HG02885 (cell line): ENCODE measurements at regions not wholly inside any gene's neighbourhood (a gene's known extent, or its start where the extent isn't known, plus 50 kb on each side); places are given as distances from the start of the nearest gene placed in this dataset.

Source experiments
- ATAC-seq: cut with Tn5 transposase; IDR thresholded peaks from one replicate; pipeline ENCODE4 v1.9.1; 2021; ENCODE audit warnings: mild to moderate bottlenecking; ENCODE audit not compliant: unreplicated experiment, poor library complexity

GRCh38 chr3:86738684-86739083 lies 252.3 kb downstream of the VGLL3 start:
- ATAC-seq = no peak

GRCh38 chr3:86737517-86737916 lies 253.4 kb downstream of the VGLL3 start:
- no peak for ATAC-seq

GRCh38 chr3:86733257-86733656 lies 257.7 kb downstream of the VGLL3 start:
- no peak for ATAC-seq

- ATAC-seq = no peak
Measured at GRCh38 chr3:86731501-86731901, 259.4 kb downstream of the VGLL3 start.

- ATAC-seq = no peak
Measured at GRCh38 chr3:86723433-86723832, 267.5 kb downstream of the VGLL3 start.

- no peak for ATAC-seq
Measured at GRCh38 chr3:86711634-86712033, 279.3 kb downstream of the VGLL3 start.

GRCh38 chr3:86708893-86709292 lies 282.1 kb downstream of the VGLL3 start:
- no peak for ATAC-seq

GRCh38 chr3:86702381-86702958 lies 288.5 kb downstream of the VGLL3 start:
- ATAC-seq = peak; percentile 50

- ATAC-seq = no peak
Measured at GRCh38 chr3:86695752-86696151, 295.2 kb downstream of the VGLL3 start.

GRCh38 chr3:86673991-86674390 lies 317.0 kb downstream of the VGLL3 start:
- no peak for ATAC-seq

- ATAC-seq = no peak
Measured at GRCh38 chr3:86661817-86662216, 329.1 kb downstream of the VGLL3 start.

GRCh38 chr3:86658876-86659275 lies 332.1 kb downstream of the VGLL3 start:
- no peak for ATAC-seq

GRCh38 chr3:86654806-86655460 lies 336.0 kb downstream of the VGLL3 start:
- no peak for ATAC-seq

GRCh38 chr3:86653661-86654205 lies 337.2 kb downstream of the VGLL3 start:
- ATAC-seq = no peak

GRCh38 chr3:86648087-86648486 lies 342.9 kb downstream of the VGLL3 start:
- ATAC-seq = no peak

- ATAC-seq = no peak
Measured at GRCh38 chr3:86645756-86646155, 345.2 kb downstream of the VGLL3 start.

GRCh38 chr3:86634361-86634760 lies 356.6 kb downstream of the VGLL3 start:
- no peak for ATAC-seq

GRCh38 chr3:86629511-86629910 lies 361.4 kb downstream of the VGLL3 start:
- ATAC-seq = no peak

- no peak for ATAC-seq
Measured at GRCh38 chr3:86624192-86624591, 366.8 kb downstream of the VGLL3 start.

- no peak for ATAC-seq
Measured at GRCh38 chr3:86618706-86619105, 372.2 kb downstream of the VGLL3 start.

GRCh38 chr3:86605166-86605565 lies 385.8 kb downstream of the VGLL3 start:
- no peak for ATAC-seq

GRCh38 chr3:86595696-86596095 lies 395.3 kb downstream of the VGLL3 start:
- ATAC-seq = no peak
